SH-SY5Y (cell line): ENCODE measurements at regions not wholly inside any gene's neighbourhood (a gene's known extent, or its start where the extent isn't known, plus 50 kb on each side); places are given as distances from the start of the nearest gene placed in this dataset.

Experiments used
- GATA2 ChIP-seq: IDR thresholded peaks from 2 replicates; pipeline ENCODE4 v1.6.1; 2011; ENCODE audit warnings: mild to moderate bottlenecking, low read depth, low read length
- GATA3 ChIP-seq: IDR thresholded peaks from 2 replicates; pipeline ENCODE4 v1.6.1; 2011; ENCODE audit warnings: low read depth, mild to moderate bottlenecking, low read length, moderate library complexity

DNA sequence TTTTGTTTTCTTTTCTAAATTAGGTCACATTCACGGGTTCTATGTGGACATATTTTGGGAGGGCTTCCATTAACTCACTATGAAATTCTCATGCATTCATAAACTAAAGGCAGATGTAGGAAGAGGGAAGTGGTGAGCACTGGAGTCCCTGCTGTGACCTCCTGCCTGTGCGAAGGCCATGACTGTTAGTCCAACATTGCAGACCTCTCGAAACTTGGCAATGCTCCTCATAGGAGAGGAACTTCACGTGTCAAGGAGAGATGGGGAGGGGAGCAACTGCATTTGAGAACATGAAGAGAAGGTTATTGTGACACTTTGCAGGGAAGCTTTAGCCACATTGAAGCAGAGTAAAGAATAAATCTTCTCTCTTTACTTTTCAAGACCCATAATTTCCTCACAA is 126.4 kb upstream of the HNMT start:
- TF ChIP-seq GATA2 (no peak), GATA3 (no peak)
